ENCODE measurements at regions not wholly inside any gene's neighbourhood (a gene's known extent, or its start where the extent isn't known, plus 50 kb on each side); places are given as distances from the start of the nearest gene placed in this dataset.

DNA sequence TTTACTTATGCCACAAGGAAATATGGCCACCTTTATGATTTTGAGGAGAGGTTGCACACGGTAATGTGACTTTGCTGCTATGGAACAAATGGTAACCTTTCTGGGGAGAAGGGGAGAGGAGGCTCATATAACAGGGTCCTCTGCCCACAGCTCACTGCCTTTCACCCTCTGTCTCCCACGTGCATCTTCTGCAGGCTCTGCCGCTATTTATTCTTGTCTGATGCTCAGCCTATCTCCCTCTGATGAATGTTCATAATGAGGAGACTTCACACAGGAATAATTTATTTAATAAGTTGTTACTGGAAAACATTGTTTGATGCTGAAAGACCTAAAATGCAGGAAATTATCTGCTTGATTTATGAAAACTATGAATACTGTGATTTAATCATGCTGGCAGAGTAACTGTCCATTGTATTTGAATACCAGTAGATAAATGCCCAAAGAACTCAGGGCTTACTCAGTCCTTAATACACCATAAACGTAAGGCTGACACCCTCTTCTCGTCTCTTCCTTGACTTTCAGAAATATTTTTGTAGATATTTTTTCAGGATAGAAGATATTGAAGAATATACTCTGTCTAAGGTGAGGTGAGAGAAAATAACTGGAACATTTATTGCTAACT is 721.1 kb downstream of the QKI start:
- H3K4me1 Mint-ChIP-seq (ENCODE audit: low read depth): no peaks in the 10 kb centered on the region
- TF ChIP-seq, protein P1, sequence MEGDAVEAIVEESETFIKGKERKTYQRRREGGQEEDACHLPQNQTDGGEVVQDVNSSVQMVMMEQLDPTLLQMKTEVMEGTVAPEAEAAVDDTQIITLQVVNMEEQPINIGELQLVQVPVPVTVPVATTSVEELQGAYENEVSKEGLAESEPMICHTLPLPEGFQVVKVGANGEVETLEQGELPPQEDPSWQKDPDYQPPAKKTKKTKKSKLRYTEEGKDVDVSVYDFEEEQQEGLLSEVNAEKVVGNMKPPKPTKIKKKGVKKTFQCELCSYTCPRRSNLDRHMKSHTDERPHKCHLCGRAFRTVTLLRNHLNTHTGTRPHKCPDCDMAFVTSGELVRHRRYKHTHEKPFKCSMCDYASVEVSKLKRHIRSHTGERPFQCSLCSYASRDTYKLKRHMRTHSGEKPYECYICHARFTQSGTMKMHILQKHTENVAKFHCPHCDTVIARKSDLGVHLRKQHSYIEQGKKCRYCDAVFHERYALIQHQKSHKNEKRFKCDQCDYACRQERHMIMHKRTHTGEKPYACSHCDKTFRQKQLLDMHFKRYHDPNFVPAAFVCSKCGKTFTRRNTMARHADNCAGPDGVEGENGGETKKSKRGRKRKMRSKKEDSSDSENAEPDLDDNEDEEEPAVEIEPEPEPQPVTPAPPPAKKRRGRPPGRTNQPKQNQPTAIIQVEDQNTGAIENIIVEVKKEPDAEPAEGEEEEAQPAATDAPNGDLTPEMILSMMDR (IDR thresholded peaks at IDR 0.05): no peak
- H3K9me3 Mint-ChIP-seq: no peaks in the 10 kb centered on the region
- no peaks in the 10 kb centered on the region for H3K36me3 Mint-ChIP-seq (ENCODE audit: low read depth)
- no peaks in the 10 kb centered on the region for H3K27me3 ChIP-seq (ENCODE audit: control insufficient read depth in 1 of 2, insufficient read depth in 2 of 2, low read length in 2 of 2)
- no peak overlapping the region for H3K4me3 Mint-ChIP-seq
- no peak for ATAC-seq (ENCODE audit: poor library complexity)
- H3K27ac ChIP-seq (ENCODE audit: low read depth in 1 of 2, low read length in 2 of 2): no peak overlapping the region
- DNase-seq: no peak
- H3K9me3 ChIP-seq (ENCODE audit: control insufficient read depth in 1 of 2, insufficient read depth in 1 of 2, low read length in 2 of 2): peaks cover 0 to 10% of the 10 kb centered on the region in 2 experiments
- POLR2A ChIA-PET: no interaction called here
- no peaks in the 10 kb centered on the region for H3K4me1 ChIP-seq (ENCODE audit: insufficient read depth, low read length)
- H3K36me3 ChIP-seq (ENCODE audit: insufficient read depth, low read length): no peaks in the 10 kb centered on the region
- intact Hi-C loops (cut with DNase I, micrococcal nuclease): no loop called here
- H3K4me3 ChIP-seq (ENCODE audit: low read length): no peak overlapping the region
- H3K27me3 Mint-ChIP-seq: no peaks in the 10 kb centered on the region
- H3K27ac Mint-ChIP-seq: no peak overlapping the region
- CTCF ChIA-PET: no interaction called here

GRCh38 chr6:164133095-164133494 is 718.6 kb downstream of the QKI start:
- no peak for DNase-seq
- H3K4me3 Mint-ChIP-seq: no peak overlapping the region
- H3K27ac ChIP-seq (ENCODE audit: low read depth in 1 of 2, low read length in 2 of 2): no peak overlapping the region
- ChIA-PET POLR2A (no interaction called here), CTCF (no interaction called here)
- H3K36me3 Mint-ChIP-seq (ENCODE audit: low read depth): no peaks in the 10 kb centered on the region
- no peaks in the 10 kb centered on the region for H3K27me3 Mint-ChIP-seq
- ATAC-seq (ENCODE audit: poor library complexity): no peak
- no peaks in the 10 kb centered on the region for H3K4me1 Mint-ChIP-seq (ENCODE audit: low read depth)
- TF ChIP-seq, protein P1 (IDR thresholded peaks at IDR 0.05): no peak
- H3K4me3 ChIP-seq (ENCODE audit: low read length): no peak overlapping the region
- H3K27ac Mint-ChIP-seq: no peak overlapping the region
- no peaks in the 10 kb centered on the region for H3K27me3 ChIP-seq (ENCODE audit: control insufficient read depth in 1 of 2, insufficient read depth in 2 of 2, low read length in 2 of 2)
- H3K36me3 ChIP-seq (ENCODE audit: insufficient read depth, low read length): no peaks in the 10 kb centered on the region
- H3K9me3 ChIP-seq (ENCODE audit: control insufficient read depth in 1 of 2, insufficient read depth in 1 of 2, low read length in 2 of 2): peaks cover 0 to 10% of the 10 kb centered on the region in 2 experiments
- H3K4me1 ChIP-seq (ENCODE audit: insufficient read depth, low read length): no peaks in the 10 kb centered on the region
- no peaks in the 10 kb centered on the region for H3K9me3 Mint-ChIP-seq
- intact Hi-C loops (cut with DNase I, micrococcal nuclease): no loop called here

DNA sequence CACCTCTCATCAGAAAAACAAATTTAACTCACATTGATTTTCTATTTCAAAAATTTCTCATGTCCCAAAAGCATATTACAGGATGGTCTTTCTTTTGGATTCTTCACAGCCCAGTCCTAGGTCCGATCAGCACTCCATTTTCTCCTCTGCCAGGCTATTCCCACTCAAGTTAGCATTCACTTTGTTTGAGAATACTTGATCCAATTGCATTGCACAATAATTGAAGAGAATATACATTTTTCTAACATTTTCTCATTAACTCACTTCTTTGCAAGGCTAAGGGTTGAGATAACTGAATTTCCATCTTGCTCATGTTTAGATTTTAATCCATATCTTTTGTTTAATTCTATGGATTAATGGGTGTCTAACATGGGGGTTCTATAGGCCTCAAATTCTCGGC is 716.1 kb downstream of the QKI start:
- H3K4me1 Mint-ChIP-seq (ENCODE audit: low read depth): no peaks in the 10 kb centered on the region
- Histone ChIP-seq H3K9me3 (ENCODE audit: control insufficient read depth in 1 of 2, insufficient read depth in 1 of 2, low read length in 2 of 2) (peaks cover 0 to 10% of the 10 kb centered on the region in 2 experiments), H3K36me3 (ENCODE audit: insufficient read depth, low read length) (no peaks in the 10 kb centered on the region), H3K27me3 (ENCODE audit: control insufficient read depth in 1 of 2, insufficient read depth in 2 of 2, low read length in 2 of 2) (no peaks in the 10 kb centered on the region), H3K4me1 (ENCODE audit: insufficient read depth, low read length) (no peaks in the 10 kb centered on the region), H3K4me3 (ENCODE audit: low read length) (no peak overlapping the region), H3K27ac (ENCODE audit: low read depth in 1 of 2, low read length in 2 of 2) (no peak overlapping the region)
- H3K9me3 Mint-ChIP-seq: no peaks in the 10 kb centered on the region
- intact Hi-C loops (cut with DNase I, micrococcal nuclease): no loop called here
- H3K27me3 Mint-ChIP-seq: no peaks in the 10 kb centered on the region
- DNase-seq: no peak
- POLR2A ChIA-PET: no interaction called here
- TF ChIP-seq, protein P1 (IDR thresholded peaks at IDR 0.05): no peak
- CTCF ChIA-PET: no interaction called here
- H3K36me3 Mint-ChIP-seq (ENCODE audit: low read depth): no peaks in the 10 kb centered on the region
- H3K27ac Mint-ChIP-seq: no peak overlapping the region
- ATAC-seq (ENCODE audit: poor library complexity): no peak
- no peak overlapping the region for H3K4me3 Mint-ChIP-seq

Measured in CD4-positive, alpha-beta T cell (primary cell).